Mucosa of rectum (tissue), 2 donors: ENCODE measurements at regions not wholly inside any gene's neighbourhood (a gene's known extent, or its start where the extent isn't known, plus 50 kb on each side); places are given as distances from the start of the nearest gene placed in this dataset.

Experiments used
- H3K27ac ChIP-seq, 2 donors: one replicate each; pipeline ENCODE4 v1.7.0; 2013; ENCODE audit warnings: inconsistent platforms in 2 of 2, low read depth in 2 of 2, low read length in 2 of 2
- H3K27me3 ChIP-seq, 2 donors: one replicate each; pipeline ENCODE4 v1.7.0; 2013; ENCODE audit warnings: low read length in 2 of 2; ENCODE audit not compliant: control insufficient read depth in 2 of 2, insufficient read depth in 2 of 2
- H3K36me3 ChIP-seq, 2 donors: one replicate each; pipeline ENCODE4 v1.7.0; 2013; ENCODE audit warnings: low read length in 2 of 2; ENCODE audit not compliant: control insufficient read depth in 2 of 2, insufficient read depth in 2 of 2
- H3K4me1 ChIP-seq, 2 donors: one replicate each; pipeline ENCODE4 v1.7.0; 2013; ENCODE audit warnings: low read length in 2 of 2, mild to moderate bottlenecking in 1 of 2; ENCODE audit not compliant: control insufficient read depth in 2 of 2, insufficient read depth in 2 of 2
- H3K4me3 ChIP-seq, 2 donors: one replicate each; pipeline ENCODE4 v1.7.0; 2013; ENCODE audit warnings: low read length in 2 of 2
- H3K9ac ChIP-seq, 2 donors: one replicate each; pipeline ENCODE4 v1.7.0; 2013; ENCODE audit warnings: low read length in 2 of 2, low read depth in 1 of 2, mild to moderate bottlenecking in 1 of 2
- H3K9me3 ChIP-seq, 2 donors: one replicate each; pipeline ENCODE4 v1.7.0; 2013; ENCODE audit warnings: low read length in 2 of 2; ENCODE audit not compliant: control insufficient read depth in 2 of 2
- donor health status: healthy.
- donor health status: Normal muscosa, but diverticular disease.

- Histone ChIP-seq H3K27me3 (no peaks in the 10 kb centered on the region), H3K9ac (no peak overlapping the region), H3K4me1 (no peaks in the 10 kb centered on the region), H3K27ac (no peak overlapping the region), H3K4me3 (no peak overlapping the region), H3K9me3 (no peaks in the 10 kb centered on the region), H3K36me3 (no peaks in the 10 kb centered on the region)
These were observed 890.7 kb upstream of the POU3F3 start for GRCh38 chr2:103963146-103963725.

- H3K4me1 ChIP-seq = no peaks in the 10 kb centered on the region
- H3K36me3 ChIP-seq = no peaks in the 10 kb centered on the region
- no peak overlapping the region for H3K4me3 ChIP-seq
- H3K27me3 ChIP-seq = no peaks in the 10 kb centered on the region
- no peak overlapping the region for H3K27ac ChIP-seq
- no peaks in the 10 kb centered on the region for H3K9me3 ChIP-seq
- no peak overlapping the region for H3K9ac ChIP-seq
These were observed 876.7 kb upstream of the POU3F3 start for GRCh38 chr2:103977241-103977640.

- Histone ChIP-seq H3K27me3 (no peaks in the 10 kb centered on the region), H3K4me1 (no peaks in the 10 kb centered on the region), H3K27ac (no peak overlapping the region), H3K36me3 (no peaks in the 10 kb centered on the region), H3K9ac (no peak overlapping the region), H3K9me3 (no peaks in the 10 kb centered on the region), H3K4me3 (no peak overlapping the region)
These were observed 876.2 kb upstream of the POU3F3 start for GRCh38 chr2:103977668-103978067.

- H3K4me3 ChIP-seq = no peak overlapping the region
- H3K36me3 ChIP-seq = no peaks in the 10 kb centered on the region
- H3K9ac ChIP-seq = no peak overlapping the region
- H3K27ac ChIP-seq = no peak overlapping the region
- no peaks in the 10 kb centered on the region for H3K4me1 ChIP-seq
- no peaks in the 10 kb centered on the region for H3K9me3 ChIP-seq
- H3K27me3 ChIP-seq = no peaks in the 10 kb centered on the region
These were observed 873.5 kb upstream of the POU3F3 start for GRCh38 chr2:103980401-103980800.

- H3K27ac ChIP-seq = no peak overlapping the region
- no peaks in the 10 kb centered on the region for H3K9me3 ChIP-seq
- no peak overlapping the region for H3K9ac ChIP-seq
- H3K4me1 ChIP-seq = no peaks in the 10 kb centered on the region
- H3K36me3 ChIP-seq = no peaks in the 10 kb centered on the region
- H3K4me3 ChIP-seq = no peak overlapping the region
- H3K27me3 ChIP-seq = no peaks in the 10 kb centered on the region
These were observed 871.2 kb upstream of the POU3F3 start for GRCh38 chr2:103982691-103983090.

GRCh38 chr2:103986001-103986400 lies 867.9 kb upstream of the POU3F3 start:
- Histone ChIP-seq H3K4me1 (no peaks in the 10 kb centered on the region), H3K36me3 (no peaks in the 10 kb centered on the region), H3K27ac (no peak overlapping the region), H3K9ac (no peak overlapping the region), H3K9me3 (no peaks in the 10 kb centered on the region), H3K27me3 (no peaks in the 10 kb centered on the region), H3K4me3 (no peak overlapping the region)

- Histone ChIP-seq H3K27ac (no peak overlapping the region), H3K9ac (no peak overlapping the region)
These were observed 862.3 kb upstream of the POU3F3 start for GRCh38 chr2:103991591-103991990.

GRCh38 chr2:104004821-104005220 lies 849.1 kb upstream of the POU3F3 start:
- Histone ChIP-seq H3K4me3 (no peak overlapping the region), H3K27ac (no peak overlapping the region), H3K9me3 (no peaks in the 10 kb centered on the region), H3K36me3 (no peaks in the 10 kb centered on the region), H3K9ac (no peak overlapping the region), H3K4me1 (no peaks in the 10 kb centered on the region), H3K27me3 (no peaks in the 10 kb centered on the region)

More at GRCh38 chr2:103991591-103991990, 862.3 kb upstream of the POU3F3 start:
- no peaks in the 10 kb centered on the region for H3K4me1 ChIP-seq
- H3K4me3 ChIP-seq = no peak overlapping the region
- no peaks in the 10 kb centered on the region for H3K36me3 ChIP-seq
- no peaks in the 10 kb centered on the region for H3K9me3 ChIP-seq
- H3K27me3 ChIP-seq = no peaks in the 10 kb centered on the region

- Histone ChIP-seq H3K27me3 (no peaks in the 10 kb centered on the region), H3K4me1 (no peaks in the 10 kb centered on the region), H3K9me3 (no peaks in the 10 kb centered on the region), H3K27ac (no peak overlapping the region), H3K4me3 (no peak overlapping the region), H3K36me3 (no peaks in the 10 kb centered on the region), H3K9ac (no peak overlapping the region)
These were observed 837.1 kb upstream of the POU3F3 start for GRCh38 chr2:104016801-104017200.

- Histone ChIP-seq H3K9me3 (no peaks in the 10 kb centered on the region), H3K4me3 (no peak overlapping the region), H3K36me3 (no peaks in the 10 kb centered on the region), H3K9ac (no peak overlapping the region), H3K4me1 (no peaks in the 10 kb centered on the region), H3K27ac (no peak overlapping the region), H3K27me3 (no peaks in the 10 kb centered on the region)
These were observed 830.6 kb upstream of the POU3F3 start for GRCh38 chr2:104023306-104023705.

GRCh38 chr2:104023765-104024164 lies 830.1 kb upstream of the POU3F3 start:
- H3K4me3 ChIP-seq = no peak overlapping the region
- H3K9ac ChIP-seq = no peak overlapping the region
- no peaks in the 10 kb centered on the region for H3K9me3 ChIP-seq

More at GRCh38 chr2:104023765-104024164, 830.1 kb upstream of the POU3F3 start:
- H3K27ac ChIP-seq = no peak overlapping the region
- no peaks in the 10 kb centered on the region for H3K4me1 ChIP-seq
- H3K27me3 ChIP-seq = no peaks in the 10 kb centered on the region
- no peaks in the 10 kb centered on the region for H3K36me3 ChIP-seq
